Common myeloid progenitor, CD34-positive (primary cell): ENCODE measurements at regions not wholly inside any gene's neighbourhood (a gene's known extent, or its start where the extent isn't known, plus 50 kb on each side); places are given as distances from the start of the nearest gene placed in this dataset.

Source experiments
- CTCF ChIA-PET: fragments of 350-600 bp; sonication (Branson Sonifier 250); formaldehyde crosslinking; loops from one replicate; lab custom pipeline; 2021; ENCODE audit warnings: antibody characterized with exemption; lab: Charles Lee
- POLR2A ChIA-PET: fragments of 350-600 bp; sonication (Branson Sonifier 250); formaldehyde crosslinking; loops from one replicate; lab custom pipeline; 2021; ENCODE audit warnings: antibody characterized with exemption; lab: Charles Lee
- DNase-seq, 3 donors: peaks; one replicate each; pipeline versions ENCODE4 v3.0.0 to v3.0.0-alpha.2; 2013
- H3K27ac ChIP-seq, 2 experiments: 1 replicate in 1 of 2; 2 replicates in 1 of 2; pipeline ENCODE4 v1.7.0; 2013; ENCODE audit warnings: inconsistent platforms in 2 of 2, low read length in 2 of 2, mild to moderate bottlenecking in 2 of 2, low read depth in 1 of 2, moderate library complexity in 1 of 2; ENCODE audit not compliant: severe bottlenecking in 2 of 2, insufficient read depth in 1 of 2, poor library complexity in 1 of 2
- H3K27me3 ChIP-seq, 5 experiments: replicated peaks in 2 of 5; 1 replicate in 3 of 5; 2 replicates in 2 of 5; pipeline versions ENCODE4 v1.6.1 to v1.7.0; 2013; ENCODE audit warnings: low read length in 4 of 5, mild to moderate bottlenecking in 2 of 5, moderate library complexity in 2 of 5, inconsistent platforms in 1 of 5; ENCODE audit not compliant: insufficient read depth in 5 of 5, control insufficient read depth in 4 of 5
- H3K36me3 ChIP-seq, 4 experiments: 1 replicate in 2 of 4; 2 replicates in 2 of 4; pipeline versions ENCODE4 v1.6.1 to v1.7.0; 2013; ENCODE audit warnings: low read length in 3 of 4, control low read depth in 1 of 4, mild to moderate bottlenecking in 1 of 4; ENCODE audit not compliant: control insufficient read depth in 4 of 4, insufficient read depth in 4 of 4
- H3K4me1 ChIP-seq, 4 experiments: 1 replicate in 3 of 4; 2 replicates in 1 of 4; pipeline versions ENCODE4 v1.6.1 to v1.7.1; 2013; ENCODE audit warnings: low read length in 3 of 4, mild to moderate bottlenecking in 3 of 4, control low read depth in 1 of 4, inconsistent platforms in 1 of 4, moderate library complexity in 1 of 4; ENCODE audit not compliant: control insufficient read depth in 4 of 4, insufficient read depth in 4 of 4; ENCODE audit errors: control extremely low read depth in 1 of 4
- H3K4me3 ChIP-seq, 7 experiments: 1 replicate in 4 of 7; 2 replicates in 3 of 7; pipeline versions ENCODE4 v1.5.1 to v1.7.0; 2013; ENCODE audit warnings: mild to moderate bottlenecking in 7 of 7, low read length in 6 of 7, moderate library complexity in 6 of 7, inconsistent platforms in 2 of 7, low read depth in 2 of 7, control low read depth in 1 of 7; ENCODE audit not compliant: insufficient read depth in 4 of 7, control insufficient read depth in 1 of 7; ENCODE audit errors: extremely low read depth in 1 of 7
- H3K9me3 ChIP-seq, 5 experiments: 1 replicate in 4 of 5; 2 replicates in 1 of 5; pipeline versions ENCODE4 v1.6.1 to v1.7.1; 2013; ENCODE audit warnings: low read length in 4 of 5, mild to moderate bottlenecking in 2 of 5, inconsistent platforms in 1 of 5, low read depth in 1 of 5, moderate library complexity in 1 of 5; ENCODE audit not compliant: control insufficient read depth in 4 of 5, insufficient read depth in 2 of 5; ENCODE audit errors: control extremely low read depth in 1 of 5
- WGBS: methylation state at CpG from one replicate; pipeline ENCODE4 v1.1.5; 2013; ENCODE audit not compliant: insufficient coverage; 5-methylcytosine and 5-hydroxymethylcytosine counted together

DNA sequence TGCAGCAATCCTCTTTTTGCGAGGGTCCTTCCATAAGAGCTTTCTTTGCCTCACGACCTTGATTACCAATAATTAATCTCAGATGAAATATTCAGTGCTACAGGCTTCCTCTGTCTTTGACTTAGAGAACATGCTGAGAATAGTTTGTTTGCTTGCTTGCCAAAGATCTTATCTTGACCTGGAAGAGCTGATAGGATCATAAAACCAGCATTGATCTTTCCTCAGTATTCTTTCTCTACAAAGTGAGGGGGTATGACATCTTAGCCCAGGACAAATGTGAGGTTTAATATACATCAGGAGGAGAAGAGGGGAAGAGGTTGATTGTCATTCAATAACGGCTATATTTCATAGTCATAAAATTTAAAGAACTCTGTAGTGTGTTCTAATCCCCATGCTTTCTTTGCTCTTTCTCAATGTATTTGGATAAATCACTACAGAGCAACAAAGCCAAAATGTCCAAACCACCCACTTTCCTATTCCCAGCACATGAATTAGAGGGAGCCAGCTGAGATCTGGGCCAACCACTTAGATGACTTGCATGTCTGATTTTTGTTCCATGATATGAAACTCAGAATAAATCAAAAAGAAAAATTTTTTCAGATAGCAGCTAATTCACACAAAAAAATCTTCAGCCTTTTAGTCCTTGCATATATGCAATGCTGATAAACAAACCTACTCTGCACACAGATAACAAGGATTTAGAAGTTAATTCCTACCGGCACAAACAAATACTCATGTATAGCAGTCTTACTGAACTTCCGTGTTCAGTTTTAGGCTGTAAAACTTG, 50.5 kb upstream of the IPO9 start:
- H3K27ac ChIP-seq: no peak overlapping the region
- peaks cover 0 to 32% (median 14%) of the 10 kb centered on the region in 4 experiments for H3K36me3 ChIP-seq
- no peak for DNase-seq
- H3K4me1 ChIP-seq: no peaks in the 10 kb centered on the region
- no peaks in the 10 kb centered on the region for H3K9me3 ChIP-seq
- 97% methylated on average over 3 of the region's 5 CpGs for WGBS
- H3K27me3 ChIP-seq: no peaks in the 10 kb centered on the region
- no peak overlapping the region for H3K4me3 ChIP-seq
- POLR2A ChIA-PET: no interaction called here
- CTCF ChIA-PET: interaction anchor here (0.6 to 5.3 kb wide), 6 partner anchors 12 to 71 kb away, joined by 3 to 32 read pairs (median 4); no protein-coding TSS in a partner anchor
